Thyroid gland (tissue), 4 donors: ENCODE measurements at regions not wholly inside any gene's neighbourhood (a gene's known extent, or its start where the extent isn't known, plus 50 kb on each side); places are given as distances from the start of the nearest gene placed in this dataset.

Experiments
- CTCF ChIP-seq, 6 experiments: fragments of 200-600 bp in 3 of 6; fragments of 450-650 bp in 3 of 6; sonication (generic) in 3 of 6; IDR thresholded peaks; one replicate each; pipeline ENCODE4 v1.5.1; 2016 to 2019; ENCODE audit warnings: antibody characterized with exemption in 6 of 6, mild to moderate bottlenecking in 2 of 6, inconsistent platforms in 1 of 6, moderate library complexity in 1 of 6
- POLR2A ChIP-seq, 2 donors: fragments of 450-650 bp; IDR thresholded peaks; one replicate each; pipeline ENCODE4 v1.6.1; 2017; ENCODE audit warnings: antibody characterized with exemption in 2 of 2, mild to moderate bottlenecking in 2 of 2, moderate library complexity in 1 of 2

GRCh38 chr1:81466961-81467360, 333.8 kb upstream of the ADGRL2 start:
- TF ChIP-seq CTCF (IDR thresholded peaks at IDR 0.05) = no peak
- no peak for TF ChIP-seq POLR2A (IDR thresholded peaks at IDR 0.05)
